GM21717 (cell line): ENCODE measurements at regions not wholly inside any gene's neighbourhood (a gene's known extent, or its start where the extent isn't known, plus 50 kb on each side); places are given as distances from the start of the nearest gene placed in this dataset.

ENCODE experiments used
- ATAC-seq: cut with Tn5 transposase; IDR thresholded peaks from one replicate; pipeline ENCODE4 v1.9.1; 2021; ENCODE audit warnings: mild to moderate bottlenecking, moderate library complexity; ENCODE audit not compliant: unreplicated experiment

GRCh38 chr5:167634432-167634831 is 657.0 kb upstream of the WWC1 start:
- no peak for ATAC-seq

DNA sequence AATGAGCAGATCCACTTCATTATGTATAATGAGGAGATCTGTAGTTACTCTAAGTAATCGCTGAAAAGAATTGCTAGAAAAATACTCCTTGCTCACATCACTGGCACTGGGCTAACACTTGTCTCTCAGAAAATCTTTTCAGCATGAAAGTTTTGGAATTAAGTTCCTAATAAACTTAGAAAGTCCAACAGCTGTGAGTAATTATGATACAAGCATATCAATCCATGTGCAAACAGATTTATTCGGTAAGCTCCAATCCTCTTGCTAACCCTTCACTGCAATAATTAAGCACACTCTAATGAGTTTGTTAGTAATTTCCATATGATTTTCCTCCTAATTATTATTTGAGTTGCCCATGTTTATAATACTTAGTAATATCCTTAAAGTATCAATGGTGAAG is 652.6 kb upstream of the WWC1 start:
- no peak for ATAC-seq

- ATAC-seq, result no peak
Measured at GRCh38 chr5:167639273-167639672, 652.2 kb upstream of the WWC1 start.

- no peak for ATAC-seq
Measured at GRCh38 chr5:167639766-167640165, 651.7 kb upstream of the WWC1 start.

DNA sequence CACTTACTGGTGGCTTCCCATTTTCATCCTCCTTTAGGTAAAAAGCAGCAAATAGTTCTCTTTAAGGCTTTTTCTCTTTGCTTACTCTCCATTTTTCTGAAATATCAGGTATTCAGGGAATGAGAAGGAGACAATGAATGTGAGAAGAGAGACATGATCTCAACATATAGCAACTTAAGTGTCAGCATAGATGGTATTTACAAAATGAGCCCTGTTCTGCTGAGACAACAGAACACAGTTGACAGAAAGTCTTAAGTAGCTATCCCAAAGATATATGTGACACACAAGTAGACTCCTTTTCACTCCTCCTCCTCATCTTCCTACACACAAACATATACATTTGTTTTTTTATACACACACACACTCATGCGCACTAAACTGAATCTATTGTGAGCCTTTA is 649.3 kb upstream of the WWC1 start:
- ATAC-seq, result no peak

- no peak for ATAC-seq
Measured at GRCh38 chr5:167642779-167643517, 648.5 kb upstream of the WWC1 start.

DNA sequence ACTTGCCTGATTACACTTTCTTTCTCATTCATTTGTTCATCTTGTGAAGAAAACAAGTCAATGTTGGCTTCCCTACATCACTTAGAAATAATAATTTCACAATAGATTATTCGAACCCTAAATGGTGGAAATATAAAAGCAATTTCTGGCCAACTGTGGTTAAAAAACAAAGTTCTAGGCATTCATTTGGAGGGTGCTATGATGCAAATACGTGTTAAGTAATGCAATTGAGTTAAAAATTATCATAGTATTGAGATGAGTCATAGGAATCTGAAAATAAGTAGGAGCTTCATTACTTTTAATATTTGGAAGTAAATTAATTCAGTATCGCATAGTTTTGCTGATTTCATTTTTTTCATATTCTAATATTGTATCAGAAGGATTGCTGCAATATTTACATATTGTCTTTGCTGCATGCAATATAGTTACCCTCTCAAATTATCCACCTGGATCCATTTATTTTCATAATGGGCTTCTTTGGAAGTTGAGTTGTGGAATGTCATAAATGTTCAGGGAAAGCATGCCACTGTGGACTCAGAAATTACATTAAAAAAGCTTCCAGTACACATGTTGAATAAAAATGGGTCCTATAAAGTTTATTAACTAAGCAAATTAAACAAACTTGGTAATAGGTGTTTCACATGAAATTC is 647.7 kb upstream of the WWC1 start:
- ATAC-seq, result no peak

- ATAC-seq, result no peak
Measured at GRCh38 chr5:167644619-167645018, 646.8 kb upstream of the WWC1 start.

GRCh38 chr5:167649471-167649870 is 642.0 kb upstream of the WWC1 start:
- no peak for ATAC-seq

DNA sequence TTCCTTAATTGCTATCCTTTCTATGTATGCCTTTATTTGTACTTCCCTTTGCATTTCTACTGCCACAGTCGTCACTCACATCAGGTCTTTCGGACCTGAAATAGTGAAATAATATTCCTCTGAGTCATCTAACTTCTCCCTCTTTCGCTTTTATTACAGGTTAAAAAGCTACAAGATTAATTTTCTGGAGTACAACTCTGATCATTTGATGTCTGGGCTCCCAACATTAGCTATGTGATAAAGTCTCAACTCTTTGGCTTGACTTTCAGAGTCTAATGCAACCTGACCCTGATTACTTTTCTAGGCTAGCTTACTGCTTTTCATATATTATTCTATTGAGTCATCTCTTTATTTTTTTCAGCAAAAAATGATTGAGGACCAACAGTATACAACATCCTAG is 638.8 kb upstream of the WWC1 start:
- no peak for ATAC-seq

DNA sequence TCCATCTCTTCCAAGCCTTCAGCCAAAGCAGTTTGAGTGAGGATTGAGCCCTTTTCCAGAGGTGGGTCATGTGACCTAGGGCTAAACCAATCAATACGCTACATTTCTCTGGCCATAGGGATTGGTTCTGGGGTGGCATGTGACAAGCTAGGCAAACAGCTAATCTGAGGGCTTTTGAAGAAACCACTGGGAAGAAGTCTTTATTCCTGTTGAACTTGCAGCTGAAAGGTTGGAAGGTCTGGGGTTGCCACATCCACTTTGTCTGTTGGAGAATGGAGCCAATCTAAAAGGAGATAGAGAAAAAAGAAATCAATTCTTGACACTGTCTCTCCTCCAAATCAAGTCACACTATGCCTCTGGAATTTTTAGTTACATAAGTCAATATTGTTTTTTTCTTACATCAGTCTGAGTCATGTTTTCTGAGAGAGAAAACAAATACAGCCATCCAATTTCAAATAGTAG is 637.8 kb upstream of the WWC1 start:
- ATAC-seq, result no peak

DNA sequence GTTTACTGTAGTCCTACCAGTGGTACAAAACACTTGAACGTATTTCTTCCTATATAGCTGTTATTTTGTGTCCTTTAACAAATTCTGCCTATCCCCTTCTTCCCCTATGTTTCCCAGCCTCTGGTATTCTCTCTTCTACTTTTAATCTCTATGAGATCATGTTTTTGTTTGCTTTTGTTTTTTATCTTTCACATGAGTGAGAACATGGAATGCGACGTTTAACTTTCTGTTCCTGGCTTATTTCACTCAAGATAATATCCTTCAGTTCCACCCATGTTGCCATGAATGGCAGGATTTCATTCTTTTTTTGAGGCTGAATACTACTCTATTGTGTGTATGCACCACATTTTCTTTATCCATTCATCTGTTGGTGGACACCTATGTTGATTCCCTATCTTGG is 634.4 kb upstream of the WWC1 start:
- ATAC-seq, result no peak

- no peak for ATAC-seq
Measured at GRCh38 chr5:167658889-167659288, 632.6 kb upstream of the WWC1 start.

DNA sequence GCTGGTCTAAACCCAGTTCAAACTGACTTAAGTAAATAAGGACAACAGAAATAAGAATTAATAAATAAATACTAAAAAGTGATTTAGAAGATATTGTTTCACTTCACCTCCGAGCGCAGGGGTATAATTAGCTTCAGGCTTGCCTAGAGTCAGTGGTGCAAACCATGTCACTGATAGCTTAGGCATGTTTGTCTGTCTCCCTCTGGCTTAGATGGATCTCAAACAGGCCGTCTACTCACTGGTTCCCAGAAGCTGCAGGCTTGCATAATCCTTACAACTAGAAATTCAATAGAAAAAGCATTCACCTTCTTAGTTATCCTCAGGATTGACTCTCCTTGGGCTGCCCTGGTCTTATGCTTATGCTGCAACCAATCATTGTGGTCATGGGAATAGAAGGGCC is 629.8 kb upstream of the WWC1 start:
- no peak for ATAC-seq

DNA sequence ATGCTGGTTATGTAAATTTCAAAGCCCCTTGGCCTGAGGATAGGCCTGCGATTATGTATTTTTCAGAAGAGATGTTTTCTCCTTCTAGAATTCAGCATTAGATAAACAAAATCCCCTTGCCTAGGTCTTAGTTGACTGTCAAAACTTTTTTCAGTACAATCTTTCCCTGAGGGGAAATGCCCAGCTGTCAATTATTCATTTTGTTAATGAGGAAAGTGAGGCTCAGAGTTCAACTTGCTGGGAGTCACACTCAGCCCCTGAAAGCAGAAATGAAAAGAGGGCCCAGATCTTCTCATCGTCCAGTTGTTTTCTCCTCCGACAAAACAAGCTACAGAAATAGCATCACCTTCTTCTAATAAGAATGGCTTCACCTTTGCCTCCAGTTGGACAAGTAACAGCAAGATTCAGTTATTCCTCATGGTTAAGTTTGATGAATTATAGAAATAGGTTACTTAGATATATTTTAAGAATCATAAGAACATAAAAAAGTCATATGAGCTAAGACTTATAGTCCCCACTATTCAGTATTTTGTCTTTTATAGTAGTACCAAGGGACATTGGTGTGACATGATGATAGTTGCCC is 627.1 kb upstream of the WWC1 start:
- ATAC-seq, result no peak

DNA sequence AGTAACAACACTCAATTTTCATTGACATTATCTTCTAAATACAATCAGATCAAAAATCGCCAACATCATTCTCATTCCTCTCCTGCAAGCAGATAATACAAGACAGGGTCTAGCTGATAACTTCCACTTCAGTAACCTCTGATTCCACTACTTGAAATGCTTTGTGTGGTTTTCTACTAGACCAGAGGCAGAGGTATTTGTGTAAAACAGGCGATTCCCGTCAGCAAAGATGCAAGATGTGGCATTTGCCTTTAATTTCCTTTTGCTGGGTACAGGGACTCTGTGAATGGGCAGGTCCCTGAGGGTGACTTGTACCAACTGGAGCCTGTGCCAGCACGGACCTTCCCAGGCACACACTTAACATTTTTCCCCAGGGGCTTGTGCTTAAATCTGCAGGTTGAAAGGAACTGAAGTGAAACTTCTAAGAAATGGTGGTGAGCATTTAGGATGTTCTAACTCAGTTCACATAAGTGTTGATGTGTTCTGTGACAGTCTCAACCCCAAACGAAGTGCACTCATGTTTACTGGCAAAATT is 625.5 kb upstream of the WWC1 start:
- ATAC-seq, result no peak

GRCh38 chr5:167671176-167671575 is 620.3 kb upstream of the WWC1 start:
- no peak for ATAC-seq

- ATAC-seq, result no peak
Measured at GRCh38 chr5:167673942-167674341, 617.5 kb upstream of the WWC1 start.

GRCh38 chr5:167678481-167678880 is 613.0 kb upstream of the WWC1 start:
- no peak for ATAC-seq

DNA sequence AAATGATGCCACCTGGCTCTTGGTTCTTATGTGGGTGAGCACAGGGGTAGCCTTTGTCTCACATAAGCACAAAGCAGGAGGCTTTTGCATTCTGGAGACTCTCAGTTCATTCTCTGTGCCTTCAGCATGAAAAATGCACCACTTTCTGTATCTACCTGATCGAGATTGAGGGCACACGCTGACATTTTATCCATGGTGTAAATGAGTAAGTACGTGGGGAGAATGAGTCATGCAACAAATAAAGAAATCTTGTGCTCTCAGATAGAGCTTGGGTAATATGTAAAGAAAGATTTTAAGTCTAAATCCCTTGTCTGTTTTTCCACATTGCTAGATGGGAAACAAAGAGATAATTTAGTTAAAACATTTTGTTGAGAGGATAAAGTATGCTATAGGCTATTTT is 607.2 kb upstream of the WWC1 start:
- ATAC-seq, result no peak

DNA sequence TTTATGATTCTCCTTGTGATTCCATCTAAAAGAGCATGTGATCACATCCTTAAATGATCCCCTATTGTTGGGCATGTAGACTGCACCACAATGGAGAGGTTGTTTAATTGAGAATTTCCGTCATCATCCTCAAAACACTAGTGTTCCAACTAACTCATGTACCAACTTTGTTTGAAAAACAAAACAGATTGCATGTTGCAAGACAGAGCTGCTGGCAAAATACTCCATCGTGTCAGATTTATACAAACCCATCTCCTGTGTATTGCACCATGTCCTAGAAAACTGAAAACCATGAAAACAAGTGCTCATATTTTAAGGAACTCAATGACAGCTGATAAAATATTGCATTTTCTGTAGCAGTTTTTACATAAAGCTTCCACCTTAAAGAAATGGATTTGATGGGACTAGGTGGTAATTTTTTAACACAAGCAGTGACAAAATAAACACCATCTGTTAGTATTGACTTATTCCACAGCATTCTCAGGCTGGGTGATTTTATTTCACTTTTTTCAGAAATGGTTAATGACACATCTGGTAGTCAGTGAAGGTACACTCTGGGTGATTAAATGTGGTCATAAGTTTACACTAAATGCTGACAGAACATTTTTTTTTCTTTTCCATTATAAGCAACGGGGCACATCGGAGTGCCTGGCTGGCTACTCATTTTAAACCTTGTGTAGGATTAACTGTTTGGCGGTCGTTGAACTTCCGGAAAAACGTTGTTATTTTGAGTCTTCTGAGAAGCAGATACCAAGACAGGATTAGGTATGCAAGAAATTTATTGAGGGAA is 602.9 kb upstream of the WWC1 start:
- ATAC-seq, result no peak
